ENCODE measurements at regions not wholly inside any gene's neighbourhood (a gene's known extent, or its start where the extent isn't known, plus 50 kb on each side); places are given as distances from the start of the nearest gene placed in this dataset.
A peak's percentile ranks its signal among the peaks of the same experiment; 100 is the strongest.
"Not testable (repeated sequence)": the region's sequence is repeated elsewhere in the genome, so short reads cannot be mapped to it uniquely, and the experiment has no call there.

- in situ Hi-C loops (cut with HindIII; ENCODE audit: low sequenced_read_pairs): no loop called here
- peak; percentile 28 for DNase-seq (ENCODE audit: low read depth)
- H3K4me3 ChIP-seq (ENCODE audit: low read depth, low read length): no peak overlapping the region
- TF ChIP-seq, protein P1, sequence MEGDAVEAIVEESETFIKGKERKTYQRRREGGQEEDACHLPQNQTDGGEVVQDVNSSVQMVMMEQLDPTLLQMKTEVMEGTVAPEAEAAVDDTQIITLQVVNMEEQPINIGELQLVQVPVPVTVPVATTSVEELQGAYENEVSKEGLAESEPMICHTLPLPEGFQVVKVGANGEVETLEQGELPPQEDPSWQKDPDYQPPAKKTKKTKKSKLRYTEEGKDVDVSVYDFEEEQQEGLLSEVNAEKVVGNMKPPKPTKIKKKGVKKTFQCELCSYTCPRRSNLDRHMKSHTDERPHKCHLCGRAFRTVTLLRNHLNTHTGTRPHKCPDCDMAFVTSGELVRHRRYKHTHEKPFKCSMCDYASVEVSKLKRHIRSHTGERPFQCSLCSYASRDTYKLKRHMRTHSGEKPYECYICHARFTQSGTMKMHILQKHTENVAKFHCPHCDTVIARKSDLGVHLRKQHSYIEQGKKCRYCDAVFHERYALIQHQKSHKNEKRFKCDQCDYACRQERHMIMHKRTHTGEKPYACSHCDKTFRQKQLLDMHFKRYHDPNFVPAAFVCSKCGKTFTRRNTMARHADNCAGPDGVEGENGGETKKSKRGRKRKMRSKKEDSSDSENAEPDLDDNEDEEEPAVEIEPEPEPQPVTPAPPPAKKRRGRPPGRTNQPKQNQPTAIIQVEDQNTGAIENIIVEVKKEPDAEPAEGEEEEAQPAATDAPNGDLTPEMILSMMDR (IDR thresholded peaks at IDR 0.05; ENCODE audit: low read depth, low read length, missing control alignments): no peak
Observed at GRCh38 chr4:72896515-72896914, 173.0 kb downstream of the COX18 start.

DNA sequence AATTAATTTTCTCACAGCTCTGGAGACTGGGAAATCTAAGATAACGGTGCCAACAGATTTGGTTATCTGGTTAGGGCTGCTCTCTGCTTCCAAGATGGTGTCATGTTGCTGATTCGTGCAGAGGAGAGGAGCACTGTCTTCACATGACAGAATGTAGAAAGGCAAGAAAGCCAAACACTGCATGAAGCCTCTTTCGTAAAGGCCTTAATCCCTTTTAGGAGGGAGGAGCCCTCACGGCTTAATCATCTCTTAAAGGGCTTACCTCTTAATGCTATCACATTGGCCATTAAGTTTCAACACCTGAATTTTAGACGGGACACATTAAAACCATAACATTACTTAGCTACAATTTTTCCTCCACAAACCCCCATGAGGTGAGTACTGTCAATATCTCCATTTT lies 174.1 kb downstream of the COX18 start:
- DNase-seq (ENCODE audit: low read depth): no peak
- in situ Hi-C loops (cut with HindIII; ENCODE audit: low sequenced_read_pairs): no loop called here
- no peak overlapping the region for H3K4me3 ChIP-seq (ENCODE audit: low read depth, low read length)
- TF ChIP-seq, protein P1 (IDR thresholded peaks at IDR 0.05; ENCODE audit: low read depth, low read length, missing control alignments): no peak

DNA sequence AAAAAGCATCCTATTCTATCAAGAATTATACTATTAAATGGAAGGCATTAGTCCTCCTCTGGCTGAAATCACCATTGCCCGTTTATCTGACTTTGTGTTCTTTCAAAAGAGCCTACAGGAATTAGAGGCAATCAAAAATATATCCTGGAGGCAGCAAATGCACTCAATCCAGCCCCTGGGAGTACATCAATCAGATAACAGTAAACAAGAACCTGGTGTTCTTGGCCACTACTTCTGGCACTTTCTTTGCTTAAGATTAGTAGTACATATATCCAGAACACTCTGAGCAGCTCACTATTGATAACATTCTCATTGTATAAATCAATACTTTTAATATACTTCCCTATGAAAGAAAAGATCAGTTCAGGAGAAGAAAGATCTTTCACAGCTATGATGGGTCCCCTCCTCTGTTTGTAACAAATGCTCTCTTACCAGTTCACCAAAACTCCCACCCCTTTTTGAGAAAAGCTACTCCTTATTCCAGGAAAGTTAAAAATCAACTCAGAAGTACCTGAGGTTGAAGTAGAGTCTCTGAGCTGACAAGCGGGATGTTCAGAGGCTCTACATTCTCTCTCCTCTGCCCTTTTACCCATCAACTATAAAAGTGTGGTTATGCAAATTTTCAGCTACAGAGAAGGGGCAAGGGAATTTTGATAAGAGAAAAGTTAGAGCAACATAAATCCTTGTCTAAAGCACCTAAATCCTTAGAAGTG lies 176.0 kb downstream of the COX18 start:
- DNase-seq (ENCODE audit: low read depth): no peak
- TF ChIP-seq, protein P1 (IDR thresholded peaks at IDR 0.05; ENCODE audit: low read depth, low read length, missing control alignments): no peak
- in situ Hi-C loops (cut with HindIII; ENCODE audit: low sequenced_read_pairs): no loop called here
- H3K4me3 ChIP-seq (ENCODE audit: low read depth, low read length): no peak overlapping the region

GRCh38 chr4:72888331-72888730 lies 181.2 kb downstream of the COX18 start:
- in situ Hi-C loops (cut with HindIII; ENCODE audit: low sequenced_read_pairs): no loop called here
- TF ChIP-seq, protein P1 (IDR thresholded peaks at IDR 0.05; ENCODE audit: low read depth, low read length, missing control alignments): no peak
- no peak overlapping the region for H3K4me3 ChIP-seq (ENCODE audit: low read depth, low read length)
- no peak for DNase-seq (ENCODE audit: low read depth)

DNA sequence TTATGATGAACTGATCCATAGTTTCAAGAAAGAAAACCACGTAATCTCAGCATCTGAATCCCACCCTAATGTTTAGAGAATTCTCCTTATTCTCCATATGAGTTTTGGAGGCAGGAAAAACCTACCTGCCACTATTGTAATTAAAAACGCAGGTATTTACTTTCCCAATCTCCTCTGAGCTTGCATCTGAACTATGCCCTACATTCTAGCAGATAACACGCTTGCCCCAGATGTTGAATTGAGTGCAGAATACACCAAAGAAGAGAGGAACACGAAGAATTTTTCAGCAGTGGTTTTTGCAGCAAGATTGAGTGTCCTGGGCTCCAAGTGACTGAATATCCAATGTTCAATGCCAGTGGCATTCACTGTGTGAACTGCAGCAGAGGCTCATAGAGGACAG lies 182.4 kb downstream of the COX18 start:
- in situ Hi-C loops (cut with HindIII; ENCODE audit: low sequenced_read_pairs): no loop called here
- H3K4me3 ChIP-seq (ENCODE audit: low read depth, low read length): no peak overlapping the region
- no peak for DNase-seq (ENCODE audit: low read depth)
- TF ChIP-seq, protein P1 (IDR thresholded peaks at IDR 0.05; ENCODE audit: low read depth, low read length, missing control alignments): no peak

- DNase-seq (ENCODE audit: low read depth): no peak
- TF ChIP-seq, protein P1 (IDR thresholded peaks at IDR 0.05; ENCODE audit: low read depth, low read length, missing control alignments): no peak
- H3K4me3 ChIP-seq (ENCODE audit: low read depth, low read length): no peak overlapping the region
- in situ Hi-C loops (cut with HindIII; ENCODE audit: low sequenced_read_pairs): no loop called here
Observed at GRCh38 chr4:72886602-72887001, 182.9 kb downstream of the COX18 start.

- in situ Hi-C loops (cut with HindIII; ENCODE audit: low sequenced_read_pairs); H3K4me3 ChIP-seq (ENCODE audit: low read depth, low read length); DNase-seq (ENCODE audit: low read depth): not testable (repeated sequence)
Observed at GRCh38 chr4:72884225-72884624, 185.3 kb downstream of the COX18 start.

Measured in astrocyte of the cerebellum (primary cell).